G401 (cell line): ENCODE measurements at regions not wholly inside any gene's neighbourhood (a gene's known extent, or its start where the extent isn't known, plus 50 kb on each side); places are given as distances from the start of the nearest gene placed in this dataset.
"Not testable (repeated sequence)": the region's sequence is repeated elsewhere in the genome, so short reads cannot be mapped to it uniquely, and the experiment has no call there.

Experiments
- DNase-seq: peaks from one replicate; pipeline ENCODE4 v3.0.0-alpha.2; 2015; ENCODE audit warnings: low spot score
- in situ Hi-C: cut with HindIII; loops from 2 replicates; pipeline ENCODE4 v1.10.0; 2016; ENCODE audit warnings: low sequenced_read_pairs, mixed read lengths

- in situ Hi-C loops = no loop called here
- no peak for DNase-seq
Observed at GRCh38 chrY:8741343-8742069, 595.8 kb upstream of the TSPY4 start.

- in situ Hi-C loops = no loop called here
- peak; percentile 55 for DNase-seq
Observed at GRCh38 chrY:8764184-8764583, 573.1 kb upstream of the TSPY4 start.

GRCh38 chrY:8781184-8781890 is 555.9 kb upstream of the TSPY4 start:
- no peak for DNase-seq
- in situ Hi-C loops = no loop called here

DNA sequence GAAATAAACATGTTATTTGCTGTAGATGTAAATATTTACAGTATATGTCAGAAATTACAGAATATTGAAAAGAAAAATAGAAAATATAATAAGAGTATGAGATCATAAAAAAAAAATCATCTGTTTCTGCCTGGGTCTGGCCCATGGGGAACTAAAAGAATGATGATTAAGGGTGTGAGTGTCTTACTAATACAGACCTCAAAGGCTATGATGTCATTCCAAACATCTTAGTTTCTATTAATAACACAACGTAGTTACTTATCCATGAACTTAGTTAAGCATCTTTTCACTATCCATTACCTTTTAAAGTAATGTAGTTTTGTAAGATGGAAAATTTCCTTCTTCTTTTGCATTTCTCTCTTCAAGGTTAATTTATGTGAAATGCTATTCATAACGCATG is 542.7 kb upstream of the TSPY4 start:
- in situ Hi-C loops = no loop called here
- DNase-seq = no peak

DNA sequence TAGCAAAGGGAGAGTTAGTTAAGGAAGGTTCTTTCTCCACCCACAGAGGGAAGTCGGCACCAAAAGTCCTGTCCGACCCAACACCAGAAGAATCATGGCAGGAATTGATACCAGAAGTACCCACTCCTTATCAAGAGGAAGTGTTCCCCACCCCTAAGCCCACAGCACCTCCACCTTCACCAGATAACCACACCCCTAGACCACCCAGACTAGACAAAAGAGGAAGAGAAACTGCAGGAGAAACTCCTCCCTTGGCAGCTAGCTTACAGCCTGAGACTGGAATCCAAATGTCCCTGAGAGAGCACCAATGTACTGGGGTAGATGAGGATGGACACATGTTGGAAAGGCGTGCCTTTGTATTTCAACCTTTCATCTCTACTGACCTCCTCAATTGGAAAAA is 532.9 kb upstream of the TSPY4 start:
- in situ Hi-C loops = no loop called here
- no peak for DNase-seq

DNA sequence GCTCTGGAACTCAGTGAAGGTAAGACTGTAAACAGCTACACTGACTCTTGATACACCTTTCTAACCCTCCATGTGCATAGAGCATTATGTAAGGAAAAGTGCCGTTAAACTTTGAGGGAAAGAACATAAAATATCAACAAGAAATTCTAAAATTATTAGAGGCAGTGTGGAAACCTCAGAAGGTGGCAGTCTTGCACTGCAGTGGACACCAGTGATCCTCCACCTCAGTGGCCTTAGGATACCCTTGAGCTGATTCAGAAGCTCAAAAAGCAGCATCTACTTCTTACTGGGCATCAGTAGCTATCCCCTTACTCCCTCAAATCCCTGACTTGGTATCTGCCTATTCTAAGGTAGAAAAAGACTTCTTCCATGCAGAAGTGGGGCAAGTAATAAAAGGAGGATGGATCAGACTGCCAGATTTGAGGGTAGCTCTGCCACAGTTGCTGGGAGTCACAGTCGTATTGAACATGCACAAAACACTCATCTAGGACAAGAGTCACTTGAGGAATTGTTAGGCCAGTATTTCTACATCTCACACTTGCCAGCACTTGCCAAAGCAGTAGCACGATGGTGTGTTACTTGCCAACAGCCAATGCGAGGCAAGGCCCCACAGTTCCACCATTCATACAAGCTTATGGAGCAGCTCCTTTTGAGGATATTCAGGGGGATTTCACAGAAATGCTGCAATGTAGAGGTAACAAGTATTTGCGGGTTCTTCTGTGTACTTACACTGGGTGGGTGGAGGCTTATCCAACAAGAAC is 529.4 kb upstream of the TSPY4 start:
- in situ Hi-C loops = no loop called here
- DNase-seq = no peak

GRCh38 chrY:8808611-8809010 is 528.7 kb upstream of the TSPY4 start:
- in situ Hi-C loops = no loop called here
- no peak for DNase-seq

DNA sequence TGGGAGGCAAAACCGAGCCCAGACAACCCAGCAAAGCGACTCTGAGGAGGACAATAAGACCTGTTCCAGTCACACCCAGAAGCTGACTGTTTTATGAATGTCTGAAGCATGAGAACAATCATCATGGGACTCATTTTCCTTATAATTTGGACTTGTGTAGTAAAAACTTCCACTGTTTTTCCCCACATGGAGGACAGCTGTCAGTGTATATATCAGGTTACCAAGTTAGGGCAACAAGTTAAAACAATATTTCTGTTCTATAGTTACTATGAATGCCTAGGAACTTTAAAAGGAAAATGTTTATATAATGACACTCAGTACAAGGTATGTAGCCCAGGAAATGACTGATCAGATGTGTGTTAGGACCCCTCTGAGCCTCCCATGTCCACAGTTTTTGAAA is 528.2 kb upstream of the TSPY4 start:
- in situ Hi-C loops = no loop called here

DNA sequence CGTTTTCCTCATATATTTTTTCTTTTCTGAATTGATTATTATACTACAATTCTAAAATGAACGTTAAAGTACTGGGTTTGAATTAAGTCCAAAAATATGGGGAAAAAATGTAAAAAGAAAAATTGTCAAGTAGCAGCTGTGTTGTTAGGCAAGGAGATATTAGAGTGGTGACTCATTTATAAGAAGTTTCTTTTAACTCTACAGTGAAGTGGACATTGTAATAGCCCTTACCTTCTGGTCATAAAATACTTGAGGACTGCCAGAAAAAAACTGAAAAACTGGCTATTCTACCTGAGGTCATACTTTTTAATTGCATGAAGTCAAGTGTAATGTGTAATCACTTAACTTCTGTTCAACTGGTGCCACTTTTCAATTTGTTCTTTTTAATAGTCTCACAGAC is 523.1 kb upstream of the TSPY4 start:
- DNase-seq = no peak
- in situ Hi-C loops = no loop called here

More for the DNA sequence above, 528.2 kb upstream of the TSPY4 start:
- no peak for DNase-seq

DNA sequence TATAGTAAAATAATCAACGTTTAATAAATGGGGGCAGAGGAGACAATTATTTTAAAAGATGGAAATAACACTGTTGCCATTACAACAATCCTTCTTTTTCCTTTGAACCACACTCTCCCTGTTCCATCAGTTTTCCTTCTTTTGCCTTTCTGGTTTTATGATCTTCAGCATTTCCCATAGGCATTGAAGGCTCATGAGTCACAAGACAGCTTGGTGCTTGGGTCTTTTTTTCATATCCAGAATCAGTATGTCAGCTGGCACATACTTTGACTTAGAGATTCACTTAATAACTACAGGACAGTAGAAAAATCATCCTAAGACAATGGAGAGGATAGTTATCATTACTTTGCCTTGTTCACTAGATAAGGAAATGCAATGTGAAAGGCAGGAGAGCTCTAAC is 521.6 kb upstream of the TSPY4 start:
- in situ Hi-C loops = no loop called here
- no peak for DNase-seq

DNA sequence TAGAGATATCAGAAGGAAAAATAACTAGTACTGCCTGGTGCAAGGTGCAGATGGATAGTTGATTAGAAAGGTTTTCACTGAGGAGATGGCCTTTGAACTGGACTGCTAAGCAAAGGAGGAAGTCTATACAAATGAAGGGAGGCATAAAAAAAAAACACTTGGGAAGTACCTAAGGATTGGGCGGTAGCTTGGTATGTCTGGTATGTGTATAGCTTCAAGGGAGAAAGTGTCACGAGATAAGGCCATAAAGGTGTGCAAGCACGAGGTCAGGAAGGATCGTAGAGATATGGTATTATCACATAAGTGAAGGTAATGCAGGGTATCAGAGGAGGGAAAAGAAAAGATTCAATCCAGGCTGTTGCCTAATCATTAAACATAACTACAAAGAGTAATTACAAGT is 517.2 kb upstream of the TSPY4 start:
- in situ Hi-C loops = no loop called here
- no peak for DNase-seq

- in situ Hi-C loops = no loop called here
Observed at GRCh38 chrY:8821106-8821505, 516.2 kb upstream of the TSPY4 start.

DNA sequence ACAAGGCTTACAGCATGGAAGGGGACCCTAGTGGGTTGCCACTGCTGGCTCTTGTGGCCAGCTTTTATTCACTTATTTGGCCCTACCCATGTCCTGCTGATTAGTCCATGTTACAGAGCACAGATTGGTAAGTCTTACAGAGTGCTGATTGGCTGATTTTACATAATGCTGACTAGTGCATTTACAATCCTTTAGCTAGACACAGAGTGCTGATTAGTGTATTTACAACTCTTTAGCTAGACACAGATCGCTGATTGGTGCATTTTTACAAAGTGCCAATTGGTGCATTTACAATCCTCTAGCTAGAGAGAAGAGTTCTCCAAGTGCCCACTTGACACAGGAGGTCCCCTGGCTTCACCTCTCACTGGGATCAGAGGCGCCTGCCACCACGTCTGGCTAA is 485.0 kb upstream of the TSPY4 start:
- DNase-seq = no peak
- in situ Hi-C loops = no loop called here

More at GRCh38 chrY:8821106-8821505, 516.2 kb upstream of the TSPY4 start:
- DNase-seq = no peak

- no peak for DNase-seq
- in situ Hi-C loops = no loop called here
Observed at GRCh38 chrY:8888371-8888770, 448.9 kb upstream of the TSPY4 start.

DNA sequence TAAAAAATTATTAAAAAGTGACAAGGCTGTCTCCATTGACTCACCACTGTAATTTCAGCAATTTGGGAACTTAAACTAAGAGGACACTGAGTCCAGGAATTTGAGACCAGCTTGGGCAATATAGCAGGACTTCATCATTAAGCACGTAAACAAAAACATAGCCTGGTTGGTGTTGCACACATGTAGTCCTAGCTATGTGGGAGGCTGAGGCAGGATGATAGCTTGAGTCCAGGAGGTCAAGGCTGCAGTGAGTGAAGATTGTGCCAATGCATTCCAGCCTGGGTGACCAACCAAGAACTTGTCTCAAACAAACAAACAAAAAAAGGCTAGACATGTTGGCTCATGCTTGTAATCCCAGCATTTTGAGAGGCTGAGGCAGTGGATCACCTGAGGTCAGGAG is 439.4 kb upstream of the TSPY4 start:
- no peak for DNase-seq
- in situ Hi-C loops = no loop called here

- DNase-seq = no peak
- in situ Hi-C loops = no loop called here
Observed at GRCh38 chrY:8905141-8905540, 432.1 kb upstream of the TSPY4 start.

- DNase-seq, in situ Hi-C loops: not testable (repeated sequence)
Observed at GRCh38 chrY:8922576-8922975, 414.7 kb upstream of the TSPY4 start.
